ENCODE measurements at regions not wholly inside any gene's neighbourhood (a gene's known extent, or its start where the extent isn't known, plus 50 kb on each side); places are given as distances from the start of the nearest gene placed in this dataset.

DNA sequence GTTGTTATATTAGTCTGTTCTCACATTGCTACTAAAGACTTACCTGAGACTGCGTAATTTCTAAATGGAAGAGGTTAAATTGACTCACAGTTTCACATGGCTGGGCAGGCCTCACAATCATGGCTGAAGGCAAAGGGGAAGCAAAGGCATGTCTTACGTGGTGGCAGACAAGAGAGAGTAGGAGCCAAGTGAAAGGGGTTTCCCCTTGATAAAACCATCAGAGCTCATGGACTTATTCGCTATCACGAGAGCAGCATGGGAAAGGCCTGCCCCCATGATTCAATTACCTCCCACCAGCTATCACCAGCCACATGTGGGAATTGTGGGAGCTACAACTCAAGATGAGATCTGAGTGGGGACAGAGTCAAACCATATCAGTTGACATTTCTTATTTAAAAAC, 374.5 kb upstream of the RORB start (continued):
- TF ChIP-seq, protein P1, sequence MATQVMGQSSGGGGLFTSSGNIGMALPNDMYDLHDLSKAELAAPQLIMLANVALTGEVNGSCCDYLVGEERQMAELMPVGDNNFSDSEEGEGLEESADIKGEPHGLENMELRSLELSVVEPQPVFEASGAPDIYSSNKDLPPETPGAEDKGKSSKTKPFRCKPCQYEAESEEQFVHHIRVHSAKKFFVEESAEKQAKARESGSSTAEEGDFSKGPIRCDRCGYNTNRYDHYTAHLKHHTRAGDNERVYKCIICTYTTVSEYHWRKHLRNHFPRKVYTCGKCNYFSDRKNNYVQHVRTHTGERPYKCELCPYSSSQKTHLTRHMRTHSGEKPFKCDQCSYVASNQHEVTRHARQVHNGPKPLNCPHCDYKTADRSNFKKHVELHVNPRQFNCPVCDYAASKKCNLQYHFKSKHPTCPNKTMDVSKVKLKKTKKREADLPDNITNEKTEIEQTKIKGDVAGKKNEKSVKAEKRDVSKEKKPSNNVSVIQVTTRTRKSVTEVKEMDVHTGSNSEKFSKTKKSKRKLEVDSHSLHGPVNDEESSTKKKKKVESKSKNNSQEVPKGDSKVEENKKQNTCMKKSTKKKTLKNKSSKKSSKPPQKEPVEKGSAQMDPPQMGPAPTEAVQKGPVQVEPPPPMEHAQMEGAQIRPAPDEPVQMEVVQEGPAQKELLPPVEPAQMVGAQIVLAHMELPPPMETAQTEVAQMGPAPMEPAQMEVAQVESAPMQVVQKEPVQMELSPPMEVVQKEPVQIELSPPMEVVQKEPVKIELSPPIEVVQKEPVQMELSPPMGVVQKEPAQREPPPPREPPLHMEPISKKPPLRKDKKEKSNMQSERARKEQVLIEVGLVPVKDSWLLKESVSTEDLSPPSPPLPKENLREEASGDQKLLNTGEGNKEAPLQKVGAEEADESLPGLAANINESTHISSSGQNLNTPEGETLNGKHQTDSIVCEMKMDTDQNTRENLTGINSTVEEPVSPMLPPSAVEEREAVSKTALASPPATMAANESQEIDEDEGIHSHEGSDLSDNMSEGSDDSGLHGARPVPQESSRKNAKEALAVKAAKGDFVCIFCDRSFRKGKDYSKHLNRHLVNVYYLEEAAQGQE (IDR thresholded peaks at IDR 0.05; ENCODE audit: low read depth, low read length): no peak
- TF ChIP-seq GATA2 (CRISPR knock-in tag; IDR thresholded peaks at IDR 0.05) (no peak), YY1 (IDR thresholded peaks at IDR 0.05; ENCODE audit: low read depth) (no peak)

DNA sequence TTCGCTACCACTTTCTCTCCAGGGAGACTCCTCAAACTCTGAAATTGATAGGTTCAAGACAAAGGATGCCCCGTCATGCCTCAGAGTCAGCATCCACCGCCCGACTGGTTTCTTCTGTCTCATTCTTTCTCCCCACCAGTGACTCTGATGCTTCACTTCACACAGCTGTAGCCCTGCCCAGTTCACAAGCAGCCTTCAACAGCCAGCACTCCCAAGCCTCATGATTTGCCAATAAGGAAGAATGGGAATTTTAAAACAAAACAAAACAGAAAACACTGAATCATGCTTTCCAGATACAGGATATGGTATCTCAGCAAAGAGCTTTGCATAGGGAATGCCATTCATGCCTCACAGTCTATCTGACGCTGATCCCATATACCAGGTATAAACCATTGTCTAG, 371.2 kb upstream of the RORB start:
- POLR2A ChIA-PET: no interaction called here
- Histone ChIP-seq H3K4me3 (ENCODE audit: low read depth in 2 of 2, low read length in 1 of 2) (no peak overlapping the region), H3K36me3 (replicated peaks in 1 of 2; ENCODE audit: control insufficient read depth in 1 of 2, insufficient read depth in 2 of 2, low read length in 1 of 2) (no peaks in the 10 kb centered on the region), H3K9me3 (no peaks in the 10 kb centered on the region), H2AFZ (ENCODE audit: low read depth) (no peak overlapping the region), H3K79me2 (ENCODE audit: insufficient read depth) (no peaks in the 10 kb centered on the region), H3K4me2 (no peak overlapping the region), H3K27ac (ENCODE audit: low read depth in 2 of 2, low read length in 1 of 2) (no peak overlapping the region), H3F3A (replicated peaks; ENCODE audit: insufficient read depth) (no peaks in the 10 kb centered on the region), H3K4me1 (ENCODE audit: control insufficient read depth in 1 of 2, insufficient read depth in 2 of 2, low read depth in 1 of 2, low read length in 1 of 2) (no peaks in the 10 kb centered on the region; a peak in 1 of 4 replicates), H4K20me1 (ENCODE audit: insufficient read depth) (no peaks in the 10 kb centered on the region), H3K9me2 (no peaks in the 10 kb centered on the region), H3K27me3 (ENCODE audit: insufficient read depth) (no peaks in the 10 kb centered on the region), H3K9ac (no peak overlapping the region)
- TF ChIP-seq RCOR1 (IDR thresholded peaks at IDR 0.05; ENCODE audit: low read length) (no peak), SIN3A (IDR thresholded peaks at IDR 0.05; ENCODE audit: borderline replicate concordance, low read depth, low read length) (no peak), GABPA (IDR thresholded peaks at IDR 0.05; ENCODE audit: low read depth) (no peak), CHD2 (IDR thresholded peaks at IDR 0.05; ENCODE audit: low read length, partially characterized antibody) (no peak), FOXM1 (IDR thresholded peaks at IDR 0.05; ENCODE audit: low read depth) (no peak), GATA2 (CRISPR knock-in tag; IDR thresholded peaks at IDR 0.05) (no peak), NFIC (IDR thresholded peaks at IDR 0.05; ENCODE audit: borderline replicate concordance) (no peak), NRF1 (IDR thresholded peaks at IDR 0.05; ENCODE audit: low read depth, low read length) (no peak)
- TF ChIP-seq, protein P2, sequence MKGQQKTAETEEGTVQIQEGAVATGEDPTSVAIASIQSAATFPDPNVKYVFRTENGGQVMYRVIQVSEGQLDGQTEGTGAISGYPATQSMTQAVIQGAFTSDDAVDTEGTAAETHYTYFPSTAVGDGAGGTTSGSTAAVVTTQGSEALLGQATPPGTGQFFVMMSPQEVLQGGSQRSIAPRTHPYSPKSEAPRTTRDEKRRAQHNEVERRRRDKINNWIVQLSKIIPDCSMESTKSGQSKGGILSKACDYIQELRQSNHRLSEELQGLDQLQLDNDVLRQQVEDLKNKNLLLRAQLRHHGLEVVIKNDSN (IDR thresholded peaks at IDR 0.05; ENCODE audit: borderline replicate concordance, low read depth): no peak
- TF ChIP-seq, protein P3, sequence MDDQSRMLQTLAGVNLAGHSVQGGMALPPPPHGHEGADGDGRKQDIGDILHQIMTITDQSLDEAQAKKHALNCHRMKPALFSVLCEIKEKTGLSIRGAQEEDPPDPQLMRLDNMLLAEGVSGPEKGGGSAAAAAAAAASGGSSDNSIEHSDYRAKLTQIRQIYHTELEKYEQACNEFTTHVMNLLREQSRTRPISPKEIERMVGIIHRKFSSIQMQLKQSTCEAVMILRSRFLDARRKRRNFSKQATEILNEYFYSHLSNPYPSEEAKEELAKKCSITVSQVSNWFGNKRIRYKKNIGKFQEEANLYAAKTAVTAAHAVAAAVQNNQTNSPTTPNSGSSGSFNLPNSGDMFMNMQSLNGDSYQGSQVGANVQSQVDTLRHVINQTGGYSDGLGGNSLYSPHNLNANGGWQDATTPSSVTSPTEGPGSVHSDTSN (IDR thresholded peaks at IDR 0.05): no peak
- CTCF ChIA-PET: no interaction called here
- DNase-seq: no peak
- 25% methylated on average over 5 of the region's 5 CpGs for WGBS (ENCODE audit: low lambda C conversion rate)

All from SK-N-SH (cell line).